HCT116 (cell line): ENCODE measurements at regions not wholly inside any gene's neighbourhood (a gene's known extent, or its start where the extent isn't known, plus 50 kb on each side); places are given as distances from the start of the nearest gene placed in this dataset.

Experiments used
- ATAC-seq: fragments of 200-7000 bp; cut with Tn5 transposase; 2 replicates; pipeline ENCODE4 v1.9.1; 2020; ENCODE audit warnings: mild to moderate bottlenecking, moderate library complexity
- BruUV-seq: library from RNA; stranded (reverse); fragments of 400-500 nt; replicated peaks from 2 replicates; lab custom pipeline; 2021; lab: Mats Ljungman, UMichigan
- CTCF ChIA-PET: fragments of 300-600 bp; sonication (Branson Sonifier 250); formaldehyde crosslinking; loops from one replicate; lab custom pipeline; 2021; ENCODE audit warnings: antibody characterized with exemption; lab: Charles Lee
- POLR2A ChIA-PET: fragments of 300-600, 350-600 bp; sonication (Branson Sonifier 250); formaldehyde crosslinking; loops from one replicate; lab custom pipeline; 2021; ENCODE audit warnings: antibody characterized with exemption; lab: Charles Lee
- RAD21 ChIA-PET, 2 experiments: fragments of 300-600 bp; sonication (Branson Sonifier 250); formaldehyde crosslinking; loops; one replicate each; lab custom pipeline; 2023; ENCODE audit warnings: low total read pairs in 2 of 2; ENCODE audit not compliant: uncharacterized antibody in 2 of 2, unreplicated experiment in 2 of 2, low non-redundant PET in 1 of 2; lab: Charles Lee
- DNase-seq: peaks from one replicate; pipeline ENCODE4 v3.0.0-alpha.2; 2010; ENCODE audit warnings: low read depth, low spot score
- H2AFZ ChIP-seq: fragments of 200-600 bp; shearing (Covaris generic), sonication (generic); 2 replicates; pipeline ENCODE4 v1.6.1; 2017; ENCODE audit warnings: low read depth, mixed run types, mixed read lengths, antibody characterized with exemption, low read length; ENCODE audit not compliant: poor library complexity, severe bottlenecking
- H3K27ac ChIP-seq: 2 replicates; pipeline ENCODE4 v1.5.1; 2012; ENCODE audit warnings: low read depth, low read length
- H3K27me3 ChIP-seq: fragments of 200-600 bp; sonication (generic); 2 replicates; pipeline ENCODE4 v1.6.1; 2016; ENCODE audit warnings: mixed run types, low read length, mixed read lengths; ENCODE audit not compliant: insufficient read depth
- H3K36me3 ChIP-seq, 2 experiments: fragments of 200-500 bp in 1 of 2; fragments of 200-600 bp in 1 of 2; sonication (Bioruptor generic) in 1 of 2; sonication (generic) in 1 of 2; 2 replicates each; pipeline versions ENCODE4 v1.5.1 to v1.6.1; 2014 to 2016; ENCODE audit warnings: low read length in 2 of 2, inconsistent platforms in 1 of 2, mixed read lengths in 1 of 2, mixed run types in 1 of 2; ENCODE audit not compliant: insufficient read depth in 2 of 2, control insufficient read depth in 1 of 2
- H3K4me1 ChIP-seq, 2 experiments: fragments of 200-600 bp in 1 of 2; sonication (generic) in 1 of 2; 2 replicates each; pipeline versions ENCODE4 v1.5.1 to v1.6.1; 2012 to 2017; ENCODE audit warnings: low read length in 2 of 2, inconsistent platforms in 1 of 2, mild to moderate bottlenecking in 1 of 2, mixed read lengths in 1 of 2, mixed run types in 1 of 2, moderate library complexity in 1 of 2; ENCODE audit not compliant: insufficient read depth in 2 of 2, control insufficient read depth in 1 of 2
- H3K4me2 ChIP-seq: fragments of 200-600 bp; sonication (generic); 2 replicates; pipeline ENCODE4 v1.6.1; 2017; ENCODE audit warnings: mixed run types, low read length, mixed read lengths
- H3K4me3 ChIP-seq, 2 experiments: fragments of 200-600 bp in 1 of 2; sonication (generic) in 1 of 2; replicated peaks in 1 of 2; 2 replicates each; pipeline ENCODE4 v1.5.1; 2011 to 2016; ENCODE audit warnings: low read length in 2 of 2, control low read depth in 1 of 2, low read depth in 1 of 2, mild to moderate bottlenecking in 1 of 2, mixed read lengths in 1 of 2, mixed run types in 1 of 2
- H3K79me2 ChIP-seq: fragments of 200-600 bp; sonication (generic); 2 replicates; pipeline ENCODE4 v1.6.1; 2017; ENCODE audit warnings: mild to moderate bottlenecking, mixed run types, low read length, moderate library complexity, mixed read lengths; ENCODE audit not compliant: insufficient read depth
- H3K9ac ChIP-seq: fragments of 200-600 bp; sonication (generic); 2 replicates; pipeline ENCODE4 v1.6.1; 2016; ENCODE audit warnings: low read length, mixed read lengths
- H3K9me2 ChIP-seq: fragments of 200-600 bp; sonication (generic), shearing (Covaris generic); 2 replicates; pipeline ENCODE4 v1.6.1; 2017; ENCODE audit warnings: mixed run types, mild to moderate bottlenecking, moderate library complexity; ENCODE audit not compliant: insufficient read depth
- H3K9me3 ChIP-seq, 2 experiments: fragments of 200-500 bp in 1 of 2; fragments of 200-600 bp in 1 of 2; sonication (Bioruptor generic) in 1 of 2; sonication (generic) in 1 of 2; 2 replicates each; pipeline ENCODE4 v1.6.1; 2014 to 2017; ENCODE audit warnings: low read length in 2 of 2, mixed read lengths in 2 of 2, inconsistent platforms in 1 of 2, low read depth in 1 of 2, mild to moderate bottlenecking in 1 of 2, mixed run types in 1 of 2, moderate library complexity in 1 of 2; ENCODE audit not compliant: control insufficient read depth in 1 of 2, insufficient read depth in 1 of 2
- H4K20me1 ChIP-seq: fragments of 200-600 bp; sonication (generic), shearing (Covaris generic); 2 replicates; pipeline ENCODE4 v1.6.1; 2017; ENCODE audit warnings: mixed run types, mild to moderate bottlenecking, moderate library complexity; ENCODE audit not compliant: insufficient read depth
- CBX3 ChIP-seq: IDR thresholded peaks from 2 replicates; pipeline ENCODE4 v1.6.1; 2012; ENCODE audit warnings: low read depth
- CEBPB ChIP-seq: IDR thresholded peaks from 2 replicates; pipeline ENCODE4 v1.6.1; 2012; ENCODE audit warnings: low read depth
- EZH2phosphoT487 ChIP-seq: fragments of 200-600 bp; IDR thresholded peaks from 2 replicates; pipeline ENCODE4 v1.6.1; 2018; ENCODE audit warnings: antibody characterized with exemption, borderline replicate concordance
- SIN3A ChIP-seq: IDR thresholded peaks from 2 replicates; pipeline ENCODE4 v1.6.1; 2012; ENCODE audit warnings: low read depth
- ZNF274 ChIP-seq: fragments of 200-500 bp; sonication (Bioruptor generic); IDR thresholded peaks from 2 replicates; pipeline ENCODE4 v1.6.1; 2014; ENCODE audit warnings: mild to moderate bottlenecking, low read depth, low read length, inconsistent platforms
- intact Hi-C: fragments of 100-400 bp; cut with micrococcal nuclease; formaldehyde crosslinking; loops from 2 replicates; pipeline ENCODE4 v1.10.0; 2022
- TF ChIP-seq, protein P1 (sequence below): IDR thresholded peaks from 2 replicates; pipeline ENCODE4 v1.6.1; 2012; ENCODE audit warnings: low read depth
- TF ChIP-seq, protein P2 (sequence below): IDR thresholded peaks from 2 replicates; pipeline ENCODE4 v1.6.1; 2012
- TF ChIP-seq, protein P3 (sequence below): IDR thresholded peaks from 2 replicates; pipeline ENCODE4 v1.6.1; 2012

DNA sequence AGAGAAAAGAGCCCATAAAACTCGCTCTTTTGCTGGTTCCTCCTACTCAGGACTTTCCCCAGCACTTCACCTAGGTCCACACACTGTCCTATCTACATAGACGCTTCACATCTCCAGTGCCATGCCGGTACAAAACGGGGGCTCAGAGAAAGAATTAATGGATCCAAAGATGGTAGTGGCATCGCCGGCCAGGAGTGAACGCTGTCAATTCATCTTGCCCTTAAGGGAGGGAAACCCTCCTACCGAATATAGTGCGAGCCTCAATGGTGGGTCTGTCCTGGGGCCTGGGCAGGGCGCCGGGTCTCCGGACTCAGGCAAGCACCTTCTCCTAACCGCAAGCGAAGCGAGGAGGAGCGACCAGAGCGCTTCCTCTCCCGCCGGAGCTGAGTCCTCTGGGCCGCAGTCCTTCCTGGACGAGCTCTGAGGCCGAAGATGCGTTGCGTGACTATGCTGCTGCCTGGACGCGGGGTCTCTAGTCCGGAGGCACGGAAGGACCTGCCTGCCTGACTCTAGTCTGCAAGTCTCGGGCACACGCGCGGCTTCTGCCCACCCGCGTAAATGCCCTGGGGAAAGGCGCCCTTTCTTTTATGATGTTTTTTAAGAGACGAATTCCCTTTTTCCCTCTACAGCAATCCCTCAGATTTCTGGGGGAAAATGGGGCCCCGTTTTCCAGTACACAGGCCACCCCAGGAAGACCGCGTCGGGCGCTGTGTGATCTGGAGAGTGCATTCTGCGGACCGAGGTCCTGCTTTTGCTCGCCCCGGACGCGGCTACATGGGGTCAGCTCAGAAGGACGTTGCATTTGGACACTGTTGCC, 100.1 kb upstream of the PRDM1 start:
- no peaks in the 10 kb centered on the region for H3K79me2 ChIP-seq
- RAD21 ChIA-PET: no interaction called here
- H4K20me1 ChIP-seq: no peaks in the 10 kb centered on the region
- peaks cover 0 to 3% of the 10 kb centered on the region in 2 experiments; a peak in 1 of 4 replicates for H3K4me1 ChIP-seq
- CTCF ChIA-PET: no interaction called here
- no peak overlapping the region for H3K9ac ChIP-seq
- no peaks in the 10 kb centered on the region for H3K9me3 ChIP-seq
- no peaks in the 10 kb centered on the region for H3K9me2 ChIP-seq
- POLR2A ChIA-PET: no interaction called here
- no peak overlapping the region for H3K4me2 ChIP-seq
- DNase-seq (no peak), ATAC-seq (no peak)
- no TSS peak for BruUV-seq
- H3K4me3 ChIP-seq: no peak overlapping the region
- no peak overlapping the region for H2AFZ ChIP-seq
- intact Hi-C loops: no loop called here
- no peaks in the 10 kb centered on the region for H3K36me3 ChIP-seq
- H3K27ac ChIP-seq: no peak overlapping the region
- TF ChIP-seq CEBPB (no peak), CBX3 (no peak), ZNF274 (no peak), EZH2phosphoT487 (no peak), SIN3A (no peak)
- TF ChIP-seq, protein P1, sequence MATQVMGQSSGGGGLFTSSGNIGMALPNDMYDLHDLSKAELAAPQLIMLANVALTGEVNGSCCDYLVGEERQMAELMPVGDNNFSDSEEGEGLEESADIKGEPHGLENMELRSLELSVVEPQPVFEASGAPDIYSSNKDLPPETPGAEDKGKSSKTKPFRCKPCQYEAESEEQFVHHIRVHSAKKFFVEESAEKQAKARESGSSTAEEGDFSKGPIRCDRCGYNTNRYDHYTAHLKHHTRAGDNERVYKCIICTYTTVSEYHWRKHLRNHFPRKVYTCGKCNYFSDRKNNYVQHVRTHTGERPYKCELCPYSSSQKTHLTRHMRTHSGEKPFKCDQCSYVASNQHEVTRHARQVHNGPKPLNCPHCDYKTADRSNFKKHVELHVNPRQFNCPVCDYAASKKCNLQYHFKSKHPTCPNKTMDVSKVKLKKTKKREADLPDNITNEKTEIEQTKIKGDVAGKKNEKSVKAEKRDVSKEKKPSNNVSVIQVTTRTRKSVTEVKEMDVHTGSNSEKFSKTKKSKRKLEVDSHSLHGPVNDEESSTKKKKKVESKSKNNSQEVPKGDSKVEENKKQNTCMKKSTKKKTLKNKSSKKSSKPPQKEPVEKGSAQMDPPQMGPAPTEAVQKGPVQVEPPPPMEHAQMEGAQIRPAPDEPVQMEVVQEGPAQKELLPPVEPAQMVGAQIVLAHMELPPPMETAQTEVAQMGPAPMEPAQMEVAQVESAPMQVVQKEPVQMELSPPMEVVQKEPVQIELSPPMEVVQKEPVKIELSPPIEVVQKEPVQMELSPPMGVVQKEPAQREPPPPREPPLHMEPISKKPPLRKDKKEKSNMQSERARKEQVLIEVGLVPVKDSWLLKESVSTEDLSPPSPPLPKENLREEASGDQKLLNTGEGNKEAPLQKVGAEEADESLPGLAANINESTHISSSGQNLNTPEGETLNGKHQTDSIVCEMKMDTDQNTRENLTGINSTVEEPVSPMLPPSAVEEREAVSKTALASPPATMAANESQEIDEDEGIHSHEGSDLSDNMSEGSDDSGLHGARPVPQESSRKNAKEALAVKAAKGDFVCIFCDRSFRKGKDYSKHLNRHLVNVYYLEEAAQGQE: no peak
- TF ChIP-seq, protein P2, sequence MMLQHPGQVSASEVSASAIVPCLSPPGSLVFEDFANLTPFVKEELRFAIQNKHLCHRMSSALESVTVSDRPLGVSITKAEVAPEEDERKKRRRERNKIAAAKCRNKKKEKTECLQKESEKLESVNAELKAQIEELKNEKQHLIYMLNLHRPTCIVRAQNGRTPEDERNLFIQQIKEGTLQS: no peak
- TF ChIP-seq, protein P3, sequence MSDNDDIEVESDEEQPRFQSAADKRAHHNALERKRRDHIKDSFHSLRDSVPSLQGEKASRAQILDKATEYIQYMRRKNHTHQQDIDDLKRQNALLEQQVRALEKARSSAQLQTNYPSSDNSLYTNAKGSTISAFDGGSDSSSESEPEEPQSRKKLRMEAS: no peak
- H3K27me3 ChIP-seq: no peaks in the 10 kb centered on the region
